ENCODE measurements at regions not wholly inside any gene's neighbourhood (a gene's known extent, or its start where the extent isn't known, plus 50 kb on each side); places are given as distances from the start of the nearest gene placed in this dataset.

GRCh38 chr10:80739963-80740715 lies 202.4 kb downstream of the SH2D4B start:
- H3K23ac ChIP-seq (ENCODE audit: insufficient read length), result no peak overlapping the region
- H2BK20ac ChIP-seq (ENCODE audit: low read length), result no peak overlapping the region
- no peak overlapping the region for H2AK5ac ChIP-seq (ENCODE audit: low read depth, low read length)
- H3K4me2 ChIP-seq (ENCODE audit: insufficient read depth in 1 of 2, low read depth in 2 of 2, low read length in 2 of 2), result peak overlapping the region in 1 of 2 experiments; percentile 20; a peak in 2 of 4 replicates
- H2BK5ac ChIP-seq (ENCODE audit: low read depth, low read length), result no peak overlapping the region; the same call in 1 of the 2 replicates
- no peak overlapping the region for H2BK120ac ChIP-seq (replicated peaks; ENCODE audit: low read depth, low read length)
- ChIA-PET POLR2A (ENCODE audit: partially characterized antibody) (no interaction called here), CTCF (ENCODE audit: partially characterized antibody) (interaction anchor here (1.0 to 2.1 kb wide), 5 partner anchors 15 to 77 kb away, joined by 3 to 8 read pairs (median 3); no protein-coding TSS in a partner anchor)
- no peaks in the 10 kb centered on the region for H3K9me3 ChIP-seq (ENCODE audit: insufficient read depth in 2 of 2, low read depth in 1 of 2, low read length in 1 of 2)
- no peak overlapping the region for H2BK15ac ChIP-seq (ENCODE audit: low read length)
- H4K8ac ChIP-seq (ENCODE audit: extremely low read depth, insufficient read depth, low read length), result no peak overlapping the region
- WGBS, 2 experiments (ENCODE audit: extremely low coverage in 1 of 2, insufficient coverage in 1 of 2, insufficient read length in 1 of 2, insufficient replicate concordance in 2 of 2, low coverage in 1 of 2, low lambda C conversion rate in 2 of 2, missing lambda C conversion rate in 1 of 2), result 75% methylated on average over 18 of the region's 18 CpGs; no CpG with 5 or more reads in 1 of the 2 experiments
- H3K79me2 ChIP-seq (ENCODE audit: control insufficient read depth in 1 of 2, insufficient read depth in 2 of 2, low read length in 2 of 2), result no peaks in the 10 kb centered on the region
- H3K14ac ChIP-seq (ENCODE audit: insufficient read length), result no peak overlapping the region
- H3K4me3 ChIP-seq (ENCODE audit: extremely low read depth in 1 of 4, insufficient read depth in 2 of 4, low read depth in 3 of 4, low read length in 4 of 4), result no peak overlapping the region
- DNase-seq (ENCODE audit: low read depth in 1 of 2, low spot score in 2 of 2) (peak in 1 of 2 experiments; percentile 59), FAIRE-seq (peak; percentile 28)
- no peak overlapping the region for H2BK12ac ChIP-seq (ENCODE audit: low read depth, low read length)
- no peak overlapping the region for H3K9ac ChIP-seq (replicated peaks in 1 of 4; ENCODE audit: extremely low read depth in 1 of 4, low read depth in 3 of 4, low read length in 3 of 4)
- H3K79me1 ChIP-seq (ENCODE audit: low read depth, low read length), result no peaks in the 10 kb centered on the region
- H4K5ac ChIP-seq (ENCODE audit: insufficient read length, low read depth, low read length), result no peak overlapping the region
- H3K18ac ChIP-seq (ENCODE audit: extremely low read depth, low read length), result 0 out of 2 replicates have a peak overlapping the region, but pooled peaks have one; percentile 21
- peak overlapping the region; percentile 48 for H2AFZ ChIP-seq (ENCODE audit: low read length)
- H3K27me3 ChIP-seq (replicated peaks in 1 of 4; ENCODE audit: control insufficient read depth in 3 of 4, extremely low read depth in 1 of 4, insufficient read depth in 3 of 4, low read length in 3 of 4), result no peaks in the 10 kb centered on the region; a peak in 1 of 7 replicates
- no peaks in the 10 kb centered on the region for H4K20me1 ChIP-seq (replicated peaks in 1 of 2; ENCODE audit: control insufficient read depth in 1 of 2, insufficient read depth in 2 of 2, low read length in 2 of 2)
- H3K27ac ChIP-seq (ENCODE audit: low read depth, low read length), result no peak overlapping the region
- H3K4me1 ChIP-seq (replicated peaks in 1 of 4; ENCODE audit: control insufficient read depth in 3 of 4, insufficient read depth in 4 of 4, low read length in 3 of 4), result peaks cover 0 to 9% (median 3%) of the 10 kb centered on the region in 4 experiments; a peak in 4 of 7 replicates
- no peak overlapping the region for H3K4ac ChIP-seq (replicated peaks; ENCODE audit: insufficient read length, low read depth, low read length)
- H3K56ac ChIP-seq (replicated peaks; ENCODE audit: insufficient read length, low read depth, low read length), result no peak overlapping the region
- H4K91ac ChIP-seq (replicated peaks; ENCODE audit: insufficient read length, low read length), result no peak overlapping the region
- no peaks in the 10 kb centered on the region; the same call in 1 of the 2 replicates for H3K23me2 ChIP-seq (ENCODE audit: low read depth, low read length)
- no peaks in the 10 kb centered on the region for H3K36me3 ChIP-seq (ENCODE audit: control insufficient read depth in 2 of 4, insufficient read depth in 4 of 4, low read length in 3 of 4)
- TF ChIP-seq ATF3 (IDR thresholded peaks at IDR 0.05; ENCODE audit: insufficient read depth, low read depth, low read length), result no peak
- TF ChIP-seq TCF12 (IDR thresholded peaks at IDR 0.05; ENCODE audit: low read depth, low read length), result 0 out of 2 replicates have a peak, but pooled peaks have one; percentile 29
- TF ChIP-seq ASH2L (IDR thresholded peaks at IDR 0.05; ENCODE audit: low read length), result no peak
- TF ChIP-seq JUND (IDR thresholded peaks at IDR 0.05; ENCODE audit: low read length), result no peak
- TF ChIP-seq KDM4A (IDR thresholded peaks at IDR 0.05; ENCODE audit: low read depth, low read length, severe bottlenecking), result peak; percentile 23
- no peak for TF ChIP-seq BCL11A (IDR thresholded peaks at IDR 0.05; ENCODE audit: low read depth in 2 of 2, low read length in 2 of 2)
- 0 out of 4 replicates have a peak, but pooled peaks of 1 of the 2 experiments have one; percentile 37 for TF ChIP-seq SIN3A (conservative IDR thresholded peaks at IDR 0.05 in 1 of 2, IDR thresholded peaks at IDR 0.05 in 1 of 2; ENCODE audit: low read depth in 1 of 2, low read length in 2 of 2)
- no peak for TF ChIP-seq SRF (IDR thresholded peaks at IDR 0.05; ENCODE audit: low read depth, low read length)
- peak in 1 of 3 experiments; percentile 15; a peak in 1 of 4 replicates for TF ChIP-seq CTCF (IDR thresholded peaks at IDR 0.05; ENCODE audit: control extremely low read depth in 1 of 3, insufficient read depth in 1 of 3, low read depth in 1 of 3, low read length in 3 of 3)
